ENCODE measurements at regions not wholly inside any gene's neighbourhood (a gene's known extent, or its start where the extent isn't known, plus 50 kb on each side); places are given as distances from the start of the nearest gene placed in this dataset.

DNA sequence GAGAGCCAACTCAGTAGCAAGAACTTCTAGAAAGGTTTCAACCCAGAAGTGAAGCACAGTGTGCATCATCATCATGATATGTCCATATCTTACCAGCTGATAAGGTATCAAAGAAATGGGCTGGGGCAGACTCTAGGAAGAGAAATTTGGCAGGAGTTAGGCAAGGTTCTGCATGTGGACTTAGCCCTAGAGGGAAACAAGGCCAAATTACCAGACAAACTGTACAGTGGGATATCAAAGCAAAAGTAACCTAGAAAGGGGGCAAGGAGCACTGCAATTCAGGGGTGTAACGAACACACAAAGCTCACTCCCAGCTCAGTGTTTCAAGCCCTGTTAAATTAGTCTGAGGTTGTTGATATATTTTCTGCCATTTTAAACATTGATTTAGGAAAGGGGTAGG lies 407.4 kb downstream of the SMARCA1 start:
- TF ChIP-seq, protein P1, sequence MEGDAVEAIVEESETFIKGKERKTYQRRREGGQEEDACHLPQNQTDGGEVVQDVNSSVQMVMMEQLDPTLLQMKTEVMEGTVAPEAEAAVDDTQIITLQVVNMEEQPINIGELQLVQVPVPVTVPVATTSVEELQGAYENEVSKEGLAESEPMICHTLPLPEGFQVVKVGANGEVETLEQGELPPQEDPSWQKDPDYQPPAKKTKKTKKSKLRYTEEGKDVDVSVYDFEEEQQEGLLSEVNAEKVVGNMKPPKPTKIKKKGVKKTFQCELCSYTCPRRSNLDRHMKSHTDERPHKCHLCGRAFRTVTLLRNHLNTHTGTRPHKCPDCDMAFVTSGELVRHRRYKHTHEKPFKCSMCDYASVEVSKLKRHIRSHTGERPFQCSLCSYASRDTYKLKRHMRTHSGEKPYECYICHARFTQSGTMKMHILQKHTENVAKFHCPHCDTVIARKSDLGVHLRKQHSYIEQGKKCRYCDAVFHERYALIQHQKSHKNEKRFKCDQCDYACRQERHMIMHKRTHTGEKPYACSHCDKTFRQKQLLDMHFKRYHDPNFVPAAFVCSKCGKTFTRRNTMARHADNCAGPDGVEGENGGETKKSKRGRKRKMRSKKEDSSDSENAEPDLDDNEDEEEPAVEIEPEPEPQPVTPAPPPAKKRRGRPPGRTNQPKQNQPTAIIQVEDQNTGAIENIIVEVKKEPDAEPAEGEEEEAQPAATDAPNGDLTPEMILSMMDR (IDR thresholded peaks at IDR 0.05; ENCODE audit: low read length), result no peak
- TF ChIP-seq EZH2 (optimal IDR thresholded peaks at IDR 0.05; ENCODE audit: low read depth, low read length) (no peak), EZH2phosphoT487 (IDR thresholded peaks at IDR 0.05; ENCODE audit: low read length) (no peak)
